ENCODE measurements at regions not wholly inside any gene's neighbourhood (a gene's known extent, or its start where the extent isn't known, plus 50 kb on each side); places are given as distances from the start of the nearest gene placed in this dataset.

DNA sequence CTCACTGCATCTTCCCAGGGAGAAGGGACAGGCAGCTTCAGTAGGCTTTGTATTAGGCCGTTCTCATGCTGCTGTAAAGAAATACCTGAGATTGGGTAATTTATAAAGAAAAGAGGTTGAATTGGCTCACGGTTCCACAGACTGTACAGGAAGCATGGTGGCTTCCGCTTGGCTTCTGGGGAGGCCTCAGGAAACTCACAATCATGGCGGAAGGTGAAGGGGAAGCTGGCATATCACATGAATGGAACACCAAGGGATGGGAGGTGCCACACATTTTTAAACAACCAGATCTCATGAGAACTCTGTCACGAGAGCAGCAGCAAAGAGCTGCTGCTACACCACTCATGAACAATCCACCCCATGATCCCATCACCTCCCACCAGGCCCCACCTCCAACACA, 182.2 kb upstream of the SFSWAP start:
- H3K9ac ChIP-seq (ENCODE audit: low read length): no peak overlapping the region
- DNase-seq: no peak
- H3K4me2 ChIP-seq (ENCODE audit: low read depth, low read length, poor library complexity, severe bottlenecking): no peak overlapping the region
- H3K4me3 ChIP-seq (ENCODE audit: low read length): no peak overlapping the region
- H2AFZ ChIP-seq (ENCODE audit: low read length): no peak overlapping the region
- H3K79me2 ChIP-seq (ENCODE audit: low read length): no peaks in the 10 kb centered on the region
- H3K9me2 ChIP-seq (replicated peaks; ENCODE audit: insufficient read depth, low read length): no peaks in the 10 kb centered on the region
- H3K36me3 ChIP-seq (ENCODE audit: insufficient read depth, low read length): no peaks in the 10 kb centered on the region
- H3K27ac ChIP-seq (ENCODE audit: low read length): no peak overlapping the region
- H3K9me3 ChIP-seq (ENCODE audit: low read length): no peaks in the 10 kb centered on the region
- no peaks in the 10 kb centered on the region for H3K4me1 ChIP-seq (ENCODE audit: low read length)
- H4K20me1 ChIP-seq (ENCODE audit: insufficient read depth, low read depth, low read length): no peaks in the 10 kb centered on the region
- no peaks in the 10 kb centered on the region for H3K27me3 ChIP-seq (ENCODE audit: low read length)

DNA sequence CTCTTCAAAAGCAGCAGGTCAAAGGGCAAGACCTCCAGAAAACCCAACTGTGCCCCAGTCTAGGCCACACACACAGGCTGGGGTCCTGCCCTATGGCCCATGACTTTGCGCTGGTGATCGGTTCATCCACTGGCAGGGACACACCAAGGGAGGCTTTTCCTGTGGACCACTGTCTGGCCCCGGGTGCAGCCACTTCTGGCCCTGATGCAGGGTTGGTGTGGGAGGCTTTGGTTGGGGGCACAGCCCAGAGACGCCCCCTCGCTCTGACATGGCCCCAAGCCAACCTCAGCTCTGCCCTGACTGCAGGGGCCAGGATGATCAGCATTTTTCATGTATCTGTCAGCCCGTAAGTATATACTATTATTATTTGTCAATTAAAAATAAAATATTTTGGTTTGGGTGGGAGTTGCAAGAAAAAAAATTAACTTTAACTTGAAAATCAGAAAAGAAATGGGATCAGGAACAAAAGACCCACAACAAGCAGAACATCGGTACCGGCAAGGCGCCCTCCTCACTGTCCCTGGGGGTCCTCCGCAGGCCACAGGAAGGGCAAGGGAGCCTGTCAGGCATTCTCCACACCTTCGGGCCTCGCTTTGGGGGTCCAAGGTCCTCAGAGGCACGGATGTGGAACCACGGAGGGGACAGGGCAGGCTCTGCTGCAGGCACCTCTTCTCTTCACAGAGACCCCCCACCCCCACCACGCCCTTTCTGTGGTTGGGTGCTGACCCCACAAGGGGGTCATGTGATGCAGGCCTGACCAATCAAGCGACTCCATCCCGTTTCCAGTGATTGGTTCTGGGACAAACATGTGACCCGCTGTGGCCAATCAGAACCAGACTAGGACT, 181.5 kb upstream of the SFSWAP start:
- Histone ChIP-seq H3K4me2 (ENCODE audit: low read depth, low read length, poor library complexity, severe bottlenecking) (no peak overlapping the region), H3K27me3 (ENCODE audit: low read length) (no peaks in the 10 kb centered on the region), H3K9me2 (replicated peaks; ENCODE audit: insufficient read depth, low read length) (no peaks in the 10 kb centered on the region), H3K36me3 (ENCODE audit: insufficient read depth, low read length) (no peaks in the 10 kb centered on the region), H3K9ac (ENCODE audit: low read length) (no peak overlapping the region), H3K9me3 (ENCODE audit: low read length) (no peaks in the 10 kb centered on the region), H3K4me3 (ENCODE audit: low read length) (no peak overlapping the region), H3K27ac (ENCODE audit: low read length) (no peak overlapping the region), H3K79me2 (ENCODE audit: low read length) (no peaks in the 10 kb centered on the region), H2AFZ (ENCODE audit: low read length) (no peak overlapping the region), H3K4me1 (ENCODE audit: low read length) (no peaks in the 10 kb centered on the region), H4K20me1 (ENCODE audit: insufficient read depth, low read depth, low read length) (no peaks in the 10 kb centered on the region)
- DNase-seq: no peak

DNA sequence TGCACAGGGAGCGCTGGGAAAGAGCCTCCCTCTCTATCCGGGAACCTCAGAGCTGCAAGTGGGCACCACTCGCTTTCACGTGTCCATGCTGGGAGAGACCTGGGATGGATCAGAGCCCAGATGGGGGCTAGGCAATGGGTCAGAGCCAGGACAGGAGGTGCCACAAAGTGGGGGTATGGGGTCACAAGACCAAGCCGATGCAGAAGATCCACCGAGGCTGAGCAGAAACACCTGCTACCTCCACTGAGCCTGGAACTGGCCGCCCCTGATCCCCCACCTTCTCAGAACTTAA, 180.9 kb upstream of the SFSWAP start:
- DNase-seq: no peak
- Histone ChIP-seq H3K4me1 (ENCODE audit: low read length) (no peaks in the 10 kb centered on the region), H3K4me2 (ENCODE audit: low read depth, low read length, poor library complexity, severe bottlenecking) (no peak overlapping the region), H3K9me2 (replicated peaks; ENCODE audit: insufficient read depth, low read length) (no peaks in the 10 kb centered on the region), H3K27me3 (ENCODE audit: low read length) (no peaks in the 10 kb centered on the region), H3K9ac (ENCODE audit: low read length) (no peak overlapping the region), H3K9me3 (ENCODE audit: low read length) (no peaks in the 10 kb centered on the region), H2AFZ (ENCODE audit: low read length) (no peak overlapping the region), H3K36me3 (ENCODE audit: insufficient read depth, low read length) (no peaks in the 10 kb centered on the region), H3K4me3 (ENCODE audit: low read length) (no peak overlapping the region), H3K79me2 (ENCODE audit: low read length) (no peaks in the 10 kb centered on the region), H4K20me1 (ENCODE audit: insufficient read depth, low read depth, low read length) (no peaks in the 10 kb centered on the region), H3K27ac (ENCODE audit: low read length) (no peak overlapping the region)

DNA sequence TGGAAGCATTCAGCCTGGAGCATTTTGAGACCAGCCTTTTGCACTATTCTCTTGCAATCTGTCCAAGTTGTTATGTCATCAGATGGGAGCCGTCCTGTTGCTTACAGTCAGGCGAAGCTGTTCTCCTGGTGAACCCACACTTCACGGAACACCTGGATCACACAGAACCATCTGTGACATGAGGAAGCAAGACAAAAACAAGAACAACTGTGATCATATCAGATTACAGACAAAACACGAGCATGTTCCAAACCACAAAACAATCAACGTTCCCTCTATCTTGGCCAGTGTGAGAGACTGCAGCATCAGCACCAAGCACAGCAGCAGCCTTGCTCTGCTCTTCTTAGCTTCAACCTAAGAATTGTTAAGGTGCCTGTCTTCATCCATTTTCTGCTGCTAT, 180.5 kb upstream of the SFSWAP start:
- H3K4me3 ChIP-seq (ENCODE audit: low read length): no peak overlapping the region
- no peaks in the 10 kb centered on the region for H3K36me3 ChIP-seq (ENCODE audit: insufficient read depth, low read length)
- no peak overlapping the region for H2AFZ ChIP-seq (ENCODE audit: low read length)
- no peaks in the 10 kb centered on the region for H4K20me1 ChIP-seq (ENCODE audit: insufficient read depth, low read depth, low read length)
- H3K9ac ChIP-seq (ENCODE audit: low read length): no peak overlapping the region
- H3K79me2 ChIP-seq (ENCODE audit: low read length): no peaks in the 10 kb centered on the region
- no peaks in the 10 kb centered on the region for H3K9me2 ChIP-seq (replicated peaks; ENCODE audit: insufficient read depth, low read length)
- H3K27ac ChIP-seq (ENCODE audit: low read length): no peak overlapping the region
- no peak for DNase-seq
- no peaks in the 10 kb centered on the region for H3K27me3 ChIP-seq (ENCODE audit: low read length)
- no peak overlapping the region for H3K4me2 ChIP-seq (ENCODE audit: low read depth, low read length, poor library complexity, severe bottlenecking)
- H3K4me1 ChIP-seq (ENCODE audit: low read length): no peaks in the 10 kb centered on the region
- H3K9me3 ChIP-seq (ENCODE audit: low read length): no peaks in the 10 kb centered on the region

DNA sequence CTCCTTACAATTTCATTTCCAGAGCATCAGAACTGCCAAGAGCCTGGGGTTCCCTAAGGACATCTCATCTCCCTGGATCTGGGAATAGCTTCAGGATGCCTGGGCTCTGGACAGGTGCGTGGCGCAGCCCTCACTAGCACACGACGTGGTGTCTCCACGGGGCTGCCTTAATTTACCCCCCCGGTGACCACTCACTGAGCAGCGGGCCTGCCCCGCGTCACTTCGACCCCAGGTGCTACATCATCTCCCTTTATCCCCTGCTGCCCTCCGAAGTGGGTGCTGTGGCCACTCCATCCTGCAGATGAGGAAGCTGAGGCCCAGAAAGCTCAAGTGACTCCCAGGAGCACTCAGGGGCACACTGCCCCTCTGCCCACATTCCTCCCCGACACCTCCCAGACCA, 177.8 kb upstream of the SFSWAP start:
- H3K27ac ChIP-seq (ENCODE audit: low read length): no peak overlapping the region
- H3K9me3 ChIP-seq (ENCODE audit: low read length): no peaks in the 10 kb centered on the region
- no peak overlapping the region for H2AFZ ChIP-seq (ENCODE audit: low read length)
- no peak overlapping the region for H3K4me2 ChIP-seq (ENCODE audit: low read depth, low read length, poor library complexity, severe bottlenecking)
- no peaks in the 10 kb centered on the region for H4K20me1 ChIP-seq (ENCODE audit: insufficient read depth, low read depth, low read length)
- no peak overlapping the region for H3K9ac ChIP-seq (ENCODE audit: low read length)
- H3K36me3 ChIP-seq (ENCODE audit: insufficient read depth, low read length): no peaks in the 10 kb centered on the region
- no peak for DNase-seq
- no peaks in the 10 kb centered on the region for H3K79me2 ChIP-seq (ENCODE audit: low read length)
- no peaks in the 10 kb centered on the region for H3K9me2 ChIP-seq (replicated peaks; ENCODE audit: insufficient read depth, low read length)
- no peak overlapping the region for H3K4me3 ChIP-seq (ENCODE audit: low read length)
- H3K27me3 ChIP-seq (ENCODE audit: low read length): no peaks in the 10 kb centered on the region
- H3K4me1 ChIP-seq (ENCODE audit: low read length): no peaks in the 10 kb centered on the region

DNA sequence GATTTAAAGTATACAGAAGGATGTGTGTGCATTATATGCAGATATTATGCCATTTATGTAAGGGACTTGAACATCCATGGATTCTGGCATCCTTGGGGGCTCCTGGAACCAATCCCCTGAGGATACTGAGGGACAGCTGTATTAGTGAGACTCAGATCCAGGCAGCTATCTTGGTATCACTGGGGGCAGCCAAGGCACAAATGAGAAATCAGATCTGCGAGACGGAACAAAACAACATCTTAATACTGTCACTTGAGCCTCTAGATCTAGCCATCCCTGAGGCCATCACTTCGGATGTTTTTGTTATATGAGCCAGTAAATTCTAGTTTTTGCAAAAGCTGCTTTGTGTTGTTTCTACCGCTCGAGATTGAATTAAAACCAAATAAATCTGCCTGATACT, 175.1 kb upstream of the SFSWAP start:
- H3K9me2 ChIP-seq (replicated peaks; ENCODE audit: insufficient read depth, low read length): no peaks in the 10 kb centered on the region
- DNase-seq: no peak
- no peak overlapping the region for H2AFZ ChIP-seq (ENCODE audit: low read length)
- H3K4me3 ChIP-seq (ENCODE audit: low read length): no peak overlapping the region
- H3K9me3 ChIP-seq (ENCODE audit: low read length): no peaks in the 10 kb centered on the region; the same call in 1 of the 2 replicates
- no peaks in the 10 kb centered on the region for H3K4me1 ChIP-seq (ENCODE audit: low read length)
- H3K36me3 ChIP-seq (ENCODE audit: insufficient read depth, low read length): no peaks in the 10 kb centered on the region
- no peaks in the 10 kb centered on the region for H3K79me2 ChIP-seq (ENCODE audit: low read length)
- no peak overlapping the region for H3K27ac ChIP-seq (ENCODE audit: low read length)
- H3K4me2 ChIP-seq (ENCODE audit: low read depth, low read length, poor library complexity, severe bottlenecking): no peak overlapping the region
- no peak overlapping the region for H3K9ac ChIP-seq (ENCODE audit: low read length)
- H4K20me1 ChIP-seq (ENCODE audit: insufficient read depth, low read depth, low read length): no peaks in the 10 kb centered on the region
- H3K27me3 ChIP-seq (ENCODE audit: low read length): no peaks in the 10 kb centered on the region; the same call in 1 of the 2 replicates

DNA sequence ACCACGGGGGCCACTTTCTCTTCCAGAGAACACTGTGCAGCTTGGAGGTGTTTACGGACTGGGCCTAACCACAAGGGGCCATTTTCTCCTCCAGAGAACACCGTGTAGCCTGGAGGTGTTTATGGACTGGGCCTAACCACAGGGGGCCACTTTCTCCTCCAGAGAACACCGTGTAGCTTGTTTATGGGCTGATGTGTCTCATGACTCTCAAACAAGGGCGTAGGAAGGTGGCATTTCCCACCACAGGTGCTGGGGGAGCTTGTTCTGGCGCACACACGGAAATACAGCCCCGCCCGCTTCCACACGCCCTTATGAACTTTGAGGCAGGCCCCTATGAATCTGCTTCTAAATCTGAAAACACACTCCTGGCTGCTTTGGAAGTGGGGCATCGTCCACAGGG, 174.6 kb upstream of the SFSWAP start:
- Histone ChIP-seq H3K9ac (ENCODE audit: low read length) (no peak overlapping the region), H3K27me3 (ENCODE audit: low read length) (no peaks in the 10 kb centered on the region; the same call in 1 of the 2 replicates), H3K79me2 (ENCODE audit: low read length) (no peaks in the 10 kb centered on the region), H3K27ac (ENCODE audit: low read length) (no peak overlapping the region), H3K4me3 (ENCODE audit: low read length) (no peak overlapping the region), H3K4me1 (ENCODE audit: low read length) (no peaks in the 10 kb centered on the region), H4K20me1 (ENCODE audit: insufficient read depth, low read depth, low read length) (no peaks in the 10 kb centered on the region), H3K4me2 (ENCODE audit: low read depth, low read length, poor library complexity, severe bottlenecking) (no peak overlapping the region), H3K9me2 (replicated peaks; ENCODE audit: insufficient read depth, low read length) (no peaks in the 10 kb centered on the region), H3K9me3 (ENCODE audit: low read length) (no peaks in the 10 kb centered on the region; the same call in 1 of the 2 replicates), H2AFZ (ENCODE audit: low read length) (no peak overlapping the region), H3K36me3 (ENCODE audit: insufficient read depth, low read length) (no peaks in the 10 kb centered on the region)
- no peak for DNase-seq

DNA sequence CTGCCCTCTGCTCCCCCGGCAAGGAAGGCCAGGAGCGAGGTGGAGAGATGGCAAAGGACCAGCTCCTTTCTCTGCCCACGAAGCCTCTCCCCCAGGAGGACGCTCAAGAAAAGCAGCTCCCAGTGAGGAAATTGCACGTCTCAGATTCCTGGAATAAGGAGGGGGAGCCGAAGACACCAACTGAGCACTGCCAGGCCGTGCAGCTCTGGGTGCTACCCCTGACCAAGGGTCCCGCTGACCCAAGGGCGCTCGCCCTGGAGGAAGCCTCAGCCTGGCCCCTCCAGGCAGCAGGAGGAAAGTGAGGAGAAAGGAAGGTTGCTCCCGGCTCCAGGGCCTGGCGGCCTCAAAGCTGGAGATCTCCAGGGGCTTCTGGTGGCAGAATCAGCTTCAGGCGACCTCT, 174.1 kb upstream of the SFSWAP start:
- Histone ChIP-seq H3K9ac (ENCODE audit: low read length) (no peak overlapping the region), H3K4me2 (ENCODE audit: low read depth, low read length, poor library complexity, severe bottlenecking) (no peak overlapping the region), H3K4me1 (ENCODE audit: low read length) (no peaks in the 10 kb centered on the region), H3K27me3 (ENCODE audit: low read length) (no peaks in the 10 kb centered on the region; the same call in 1 of the 2 replicates), H3K27ac (ENCODE audit: low read length) (no peak overlapping the region), H3K4me3 (ENCODE audit: low read length) (no peak overlapping the region), H4K20me1 (ENCODE audit: insufficient read depth, low read depth, low read length) (no peaks in the 10 kb centered on the region), H3K36me3 (ENCODE audit: insufficient read depth, low read length) (no peaks in the 10 kb centered on the region), H3K9me2 (replicated peaks; ENCODE audit: insufficient read depth, low read length) (no peaks in the 10 kb centered on the region), H3K9me3 (ENCODE audit: low read length) (no peaks in the 10 kb centered on the region; the same call in 1 of the 2 replicates), H3K79me2 (ENCODE audit: low read length) (no peaks in the 10 kb centered on the region), H2AFZ (ENCODE audit: low read length) (no peak overlapping the region)
- DNase-seq: no peak

Measured in Karpas-422 (cell line).